ENCODE measurements at regions not wholly inside any gene's neighbourhood (a gene's known extent, or its start where the extent isn't known, plus 50 kb on each side); places are given as distances from the start of the nearest gene placed in this dataset.

DNA sequence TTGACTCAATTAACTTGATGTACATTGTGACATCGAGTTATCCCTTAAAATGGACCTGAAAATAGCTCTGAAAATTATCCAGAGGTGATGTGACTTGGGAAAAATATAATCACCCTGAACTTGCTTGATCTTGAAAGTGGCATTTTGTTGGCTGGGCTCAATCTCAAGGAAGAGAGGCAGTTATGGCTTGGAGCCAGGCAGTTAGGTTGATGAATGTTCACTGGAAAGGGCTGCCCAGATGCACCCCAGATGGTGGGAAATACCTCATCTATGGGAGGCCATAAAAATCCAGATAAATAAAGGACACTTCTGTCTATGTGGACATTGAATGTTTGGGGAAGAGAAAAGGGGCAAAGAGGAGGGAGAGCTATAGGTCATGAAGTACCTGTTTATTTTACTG, 55.7 kb upstream of the OR5AN1 start:
- no peak for DNase-seq
- TF ChIP-seq POLR2A (IDR thresholded peaks at IDR 0.05; ENCODE audit: low read length) (no peak), GATA1 (IDR thresholded peaks at IDR 0.05; ENCODE audit: low read depth, low read length) (no peak)

DNA sequence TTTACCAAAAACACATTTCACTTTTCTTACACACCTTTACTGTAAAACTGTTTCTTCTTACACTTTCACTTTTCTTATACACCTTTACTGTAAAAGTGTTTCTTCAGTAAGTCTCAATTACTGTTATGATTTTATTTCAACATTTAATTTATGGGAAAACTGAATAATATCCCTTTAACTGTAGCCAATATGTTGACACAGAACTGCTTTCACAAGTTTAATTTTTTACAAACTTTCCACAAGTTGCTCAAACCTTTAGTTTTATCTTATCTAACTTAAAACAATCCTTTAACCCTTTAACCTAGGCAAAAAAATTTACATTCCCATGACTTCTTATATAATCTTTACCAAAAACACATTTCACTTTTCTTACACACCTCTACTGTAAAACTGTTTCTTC, 63.3 kb upstream of the OR5AN1 start:
- no peak for DNase-seq
- TF ChIP-seq POLR2A (IDR thresholded peaks at IDR 0.05; ENCODE audit: low read length) (no peak), GATA1 (IDR thresholded peaks at IDR 0.05; ENCODE audit: low read depth, low read length) (no peak)

DNA sequence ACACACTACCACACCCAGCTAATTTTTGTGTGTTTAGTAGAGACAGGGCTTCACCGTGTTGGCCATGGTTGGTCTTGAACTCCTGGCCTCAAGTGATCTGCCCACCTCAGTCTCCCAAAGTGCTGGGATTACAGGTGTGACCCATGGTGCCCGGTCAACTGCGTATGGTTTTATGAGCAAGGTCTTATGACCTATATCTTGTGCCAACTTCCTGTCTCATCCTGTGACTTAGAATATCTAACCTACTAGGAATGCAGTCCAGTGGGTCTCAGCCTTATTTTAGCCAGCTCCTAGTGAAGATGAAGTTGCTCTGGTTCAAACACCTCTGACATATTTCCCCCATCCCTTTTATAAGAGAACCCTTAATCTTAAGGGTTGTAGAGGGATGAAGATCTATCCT, 66.1 kb upstream of the OR5AN1 start:
- TF ChIP-seq GATA1 (IDR thresholded peaks at IDR 0.05; ENCODE audit: low read depth, low read length) (no peak), POLR2A (IDR thresholded peaks at IDR 0.05; ENCODE audit: low read length) (no peak)
- no peak for DNase-seq

DNA sequence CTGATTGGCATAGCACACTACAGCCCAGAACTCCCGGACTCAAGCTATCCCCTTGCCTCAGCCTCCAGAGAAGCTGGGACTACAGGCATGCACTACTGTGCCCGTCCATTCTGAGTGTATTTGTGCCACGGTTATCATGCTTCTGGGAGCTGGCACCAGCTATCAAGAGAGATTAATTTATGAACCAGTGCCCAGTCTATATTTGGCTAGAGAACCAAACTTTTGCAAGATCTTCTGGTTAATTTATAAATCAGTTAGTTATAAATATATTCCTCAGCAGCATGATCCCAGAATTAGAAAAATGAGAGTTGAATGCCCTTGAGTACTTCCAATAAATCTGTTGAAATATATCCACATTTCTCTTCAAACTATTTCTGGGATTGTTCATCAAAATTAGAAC, 67.5 kb upstream of the OR5AN1 start:
- no peak for DNase-seq
- TF ChIP-seq GATA1 (IDR thresholded peaks at IDR 0.05; ENCODE audit: low read depth, low read length) = no peak
- no peak for TF ChIP-seq POLR2A (IDR thresholded peaks at IDR 0.05; ENCODE audit: low read length)

DNA sequence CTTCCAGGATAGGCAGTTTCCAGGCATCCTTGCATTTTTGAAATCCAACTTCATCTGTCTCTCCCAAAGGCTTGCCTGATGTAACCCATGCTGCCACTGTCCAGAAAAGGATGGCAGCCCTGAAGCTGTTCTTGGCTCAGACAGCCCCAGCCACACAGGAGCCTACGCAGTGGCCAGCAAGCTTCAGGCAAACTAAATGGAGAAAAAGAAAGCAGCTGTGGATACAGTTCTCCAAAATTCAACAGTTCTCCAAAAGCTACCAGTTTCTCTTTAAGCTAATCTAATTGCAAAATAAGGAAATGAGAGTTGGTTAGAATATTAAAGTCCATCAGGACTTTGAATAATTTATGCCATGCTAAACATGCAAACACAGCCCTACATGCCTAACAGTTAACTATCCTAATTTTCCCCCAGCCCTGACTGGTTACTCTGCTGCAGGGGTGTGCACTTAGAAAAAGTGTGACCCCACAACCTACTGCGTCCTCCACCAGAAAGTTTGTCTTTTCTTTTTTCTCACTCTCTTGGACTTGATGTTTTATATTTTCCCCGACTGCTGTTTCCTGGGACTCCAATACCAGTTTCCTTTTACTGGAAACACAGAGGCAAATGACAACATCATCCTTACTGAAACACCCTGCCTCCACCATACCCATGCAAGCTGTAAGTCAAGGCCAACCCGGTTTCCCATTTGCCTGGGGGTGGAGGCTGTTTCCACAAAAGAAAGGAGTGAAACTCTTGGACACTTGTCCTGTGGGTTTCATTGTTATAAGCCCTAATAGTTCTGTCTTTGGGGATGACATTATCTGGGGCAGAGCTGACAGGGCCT, 69.1 kb upstream of the OR5AN1 start:
- DNase-seq = no peak

DNA sequence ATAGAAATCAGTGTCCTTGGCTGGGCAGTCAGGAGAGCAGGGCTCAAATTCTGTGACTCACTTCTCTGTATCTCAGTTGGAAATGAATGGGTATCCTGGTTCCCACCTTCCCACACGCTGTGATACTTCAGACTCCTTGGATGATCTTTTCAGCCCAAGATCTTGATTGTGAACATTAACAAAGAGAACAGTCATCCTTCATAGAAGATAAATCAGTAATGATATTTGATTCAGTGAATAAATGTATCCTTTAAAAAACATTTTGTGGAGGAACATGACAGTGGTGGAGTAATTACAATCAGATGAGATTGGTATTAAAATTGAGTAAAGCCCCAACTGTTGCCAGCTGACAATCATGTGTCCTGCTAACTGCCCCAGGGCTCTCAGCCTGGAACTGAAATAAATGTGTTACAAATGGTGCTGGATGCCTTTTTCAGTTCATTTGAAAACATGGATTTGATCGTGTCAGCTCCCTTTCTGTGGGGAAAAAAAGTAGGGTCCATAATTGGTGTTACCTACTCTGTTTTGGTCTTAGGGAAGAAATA, 72.9 kb upstream of the OR5AN1 start:
- TF ChIP-seq POLR2A (IDR thresholded peaks at IDR 0.05; ENCODE audit: low read length) (no peak), GATA1 (IDR thresholded peaks at IDR 0.05; ENCODE audit: low read depth, low read length) (no peak)
- no peak for DNase-seq

More for the DNA sequence above, 69.1 kb upstream of the OR5AN1 start:
- TF ChIP-seq GATA1 (IDR thresholded peaks at IDR 0.05; ENCODE audit: low read depth, low read length) = no peak
- no peak for TF ChIP-seq POLR2A (IDR thresholded peaks at IDR 0.05; ENCODE audit: low read length)

DNA sequence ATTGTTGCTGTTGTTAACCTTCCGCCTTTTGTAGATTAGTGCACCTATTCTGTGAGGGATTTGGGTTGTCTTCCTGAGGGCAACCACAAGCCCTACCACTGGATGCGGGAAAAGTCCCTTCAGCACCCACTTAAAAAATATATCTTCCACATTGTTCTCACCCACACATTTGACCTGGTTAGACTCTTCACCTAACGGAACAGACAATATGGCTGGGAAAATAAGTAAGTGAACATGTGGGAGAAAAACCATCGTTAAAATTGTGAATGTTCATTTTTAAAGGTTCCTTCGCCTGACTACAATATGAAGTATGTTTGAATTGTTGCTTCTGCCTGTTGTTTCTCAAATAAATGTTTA, 72.0 kb upstream of the MPEG1 start:
- TF ChIP-seq GATA1 (IDR thresholded peaks at IDR 0.05; ENCODE audit: low read depth, low read length) (no peak), POLR2A (IDR thresholded peaks at IDR 0.05; ENCODE audit: low read length) (no peak)
- no peak for DNase-seq

DNA sequence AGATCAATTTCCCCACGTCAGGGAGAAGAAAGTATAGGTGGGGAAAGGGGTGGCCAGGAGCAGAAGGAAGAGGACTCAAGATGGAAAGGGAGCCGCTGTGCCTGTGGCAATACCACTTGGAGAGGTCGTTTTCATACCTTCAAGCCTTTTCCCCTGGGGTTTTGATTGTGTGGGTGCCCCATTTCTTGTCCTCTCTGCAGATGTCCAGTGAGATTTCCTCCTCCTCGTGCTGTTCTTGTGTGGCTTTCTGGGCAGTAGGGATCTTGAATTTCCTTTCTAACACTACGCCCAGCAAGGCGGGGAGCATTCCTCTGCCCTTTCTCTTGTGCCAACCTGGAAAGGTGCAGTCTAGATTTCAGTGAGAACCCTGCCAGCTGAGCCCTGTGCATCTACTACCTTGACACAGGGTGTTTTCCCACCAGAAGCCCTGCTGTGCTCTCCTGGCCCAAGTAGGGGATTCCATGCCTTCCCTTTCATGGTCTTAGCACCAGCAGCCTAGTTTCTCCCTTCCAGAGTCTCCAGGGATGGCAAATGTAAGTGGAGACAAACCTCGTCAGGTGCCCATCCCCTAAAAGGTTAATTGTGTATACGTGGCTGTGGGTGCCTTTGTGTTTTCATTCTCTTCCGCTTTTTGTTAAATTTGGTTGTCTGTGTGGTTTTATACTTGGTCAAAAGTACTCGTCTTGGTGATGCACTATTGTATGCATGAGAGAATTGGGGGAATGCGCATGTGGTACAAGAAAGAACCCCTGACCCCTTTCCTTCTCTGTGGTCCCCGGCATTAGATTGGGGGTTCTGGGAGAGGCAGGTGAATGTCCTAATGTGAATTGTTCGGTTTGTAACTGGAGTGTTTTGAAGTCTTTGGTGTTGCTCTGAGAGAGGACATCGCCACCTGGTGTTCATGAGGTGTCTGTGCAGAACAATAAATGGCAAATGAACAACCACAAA, 71.4 kb upstream of the MPEG1 start:
- TF ChIP-seq GATA1 (IDR thresholded peaks at IDR 0.05; ENCODE audit: low read depth, low read length) (no peak), POLR2A (IDR thresholded peaks at IDR 0.05; ENCODE audit: low read length) (no peak)
- peak; percentile 39 to 57 for DNase-seq

DNA sequence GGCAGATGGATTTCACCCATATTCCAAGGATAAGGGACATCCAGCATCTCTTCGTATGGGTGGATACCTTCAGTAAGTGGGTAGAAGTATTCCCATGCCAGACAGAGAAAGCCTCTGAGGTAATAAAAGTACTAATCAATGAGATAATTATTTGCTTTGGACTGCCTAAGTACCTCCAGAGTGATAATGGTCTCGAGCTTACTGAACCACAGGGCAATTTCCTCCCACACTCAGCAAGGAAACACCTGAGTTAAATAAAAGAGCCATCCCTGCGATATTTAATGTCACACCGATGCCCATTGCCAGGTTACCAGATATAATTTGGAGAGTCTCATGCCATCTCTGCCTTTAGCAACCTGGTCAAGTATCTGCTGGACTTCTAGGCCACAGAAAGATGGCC, 70.6 kb upstream of the MPEG1 start:
- no peak for DNase-seq
- TF ChIP-seq GATA1 (IDR thresholded peaks at IDR 0.05; ENCODE audit: low read depth, low read length) = no peak
- TF ChIP-seq POLR2A (IDR thresholded peaks at IDR 0.05; ENCODE audit: low read length) = no peak

DNA sequence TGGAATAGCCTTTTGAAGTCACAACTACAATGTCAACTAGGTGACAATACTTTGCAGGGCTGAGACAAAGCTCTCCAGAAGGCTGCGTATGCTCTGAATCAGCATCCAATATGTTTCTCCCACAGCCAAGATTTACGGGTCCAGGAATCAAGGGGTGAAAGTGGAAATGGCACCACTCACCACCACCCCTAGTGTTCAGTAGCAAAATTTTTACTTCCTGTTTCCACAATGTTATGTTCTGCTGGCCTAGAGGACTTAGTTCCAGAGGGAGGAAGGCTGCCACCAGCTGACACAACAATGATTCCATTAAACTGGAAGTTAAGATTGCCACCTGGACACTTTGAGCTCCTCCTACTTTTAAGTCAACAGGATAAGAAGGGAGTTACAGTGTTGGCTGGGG, 68.5 kb upstream of the MPEG1 start:
- no peak for DNase-seq
- TF ChIP-seq POLR2A (IDR thresholded peaks at IDR 0.05; ENCODE audit: low read length) = no peak
- no peak for TF ChIP-seq GATA1 (IDR thresholded peaks at IDR 0.05; ENCODE audit: low read depth, low read length)

DNA sequence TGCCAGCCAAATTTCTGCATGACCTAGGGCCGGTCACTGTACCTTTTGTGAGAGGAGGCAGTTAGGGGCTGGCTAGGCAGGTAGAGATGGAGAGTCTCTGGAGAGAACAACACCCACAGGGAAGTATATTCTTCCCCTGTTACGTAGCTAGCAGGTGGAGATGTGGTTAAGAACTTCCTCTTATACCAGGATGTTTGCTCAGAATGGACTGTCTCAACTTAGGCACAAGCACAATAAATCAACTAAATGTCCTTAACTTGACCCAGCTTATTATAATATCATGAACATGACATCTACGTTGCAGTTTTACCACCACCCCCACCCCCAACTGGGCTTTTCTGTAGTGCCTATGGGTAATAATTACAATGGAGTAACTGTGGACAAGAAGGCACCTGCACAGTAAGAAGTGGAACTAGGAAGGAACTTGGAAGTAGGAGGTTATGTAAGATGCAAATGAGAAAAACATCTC, 60.7 kb upstream of the MPEG1 start:
- TF ChIP-seq POLR2A (IDR thresholded peaks at IDR 0.05; ENCODE audit: low read length) (no peak), GATA1 (IDR thresholded peaks at IDR 0.05; ENCODE audit: low read depth, low read length) (no peak)
- DNase-seq = no peak

DNA sequence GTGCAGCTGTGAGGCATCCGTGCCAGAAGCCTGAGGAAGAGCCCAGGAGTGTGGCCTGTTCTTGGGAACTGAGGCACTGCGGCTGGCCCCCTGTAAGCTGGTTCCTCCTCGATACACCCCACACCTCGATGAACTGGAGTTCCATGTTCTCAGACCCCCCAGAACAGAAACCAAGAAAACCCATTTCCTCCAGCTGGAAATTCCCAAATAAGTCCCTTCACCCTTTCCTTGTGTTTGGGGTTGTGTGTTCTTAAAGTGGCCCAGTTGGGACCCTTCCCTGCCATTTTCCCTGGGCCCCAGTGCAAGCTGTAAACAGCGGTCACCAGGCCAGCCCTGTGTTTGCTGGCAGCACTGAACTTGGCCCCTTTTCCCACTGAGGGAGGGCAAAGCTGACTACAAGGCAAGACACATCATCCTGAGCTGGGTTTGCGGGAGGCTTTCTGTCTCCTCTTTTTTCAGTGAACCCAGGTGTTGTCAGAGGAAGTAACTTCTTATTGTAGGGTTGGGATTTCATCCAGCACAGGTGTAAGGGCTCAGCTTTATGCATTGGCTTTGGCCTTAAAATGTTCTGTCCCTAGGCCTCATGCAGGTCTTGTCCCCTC, 60.1 kb upstream of the MPEG1 start:
- no peak for TF ChIP-seq POLR2A (IDR thresholded peaks at IDR 0.05; ENCODE audit: low read length)
- TF ChIP-seq GATA1 (IDR thresholded peaks at IDR 0.05; ENCODE audit: low read depth, low read length) = no peak
- DNase-seq = no peak

DNA sequence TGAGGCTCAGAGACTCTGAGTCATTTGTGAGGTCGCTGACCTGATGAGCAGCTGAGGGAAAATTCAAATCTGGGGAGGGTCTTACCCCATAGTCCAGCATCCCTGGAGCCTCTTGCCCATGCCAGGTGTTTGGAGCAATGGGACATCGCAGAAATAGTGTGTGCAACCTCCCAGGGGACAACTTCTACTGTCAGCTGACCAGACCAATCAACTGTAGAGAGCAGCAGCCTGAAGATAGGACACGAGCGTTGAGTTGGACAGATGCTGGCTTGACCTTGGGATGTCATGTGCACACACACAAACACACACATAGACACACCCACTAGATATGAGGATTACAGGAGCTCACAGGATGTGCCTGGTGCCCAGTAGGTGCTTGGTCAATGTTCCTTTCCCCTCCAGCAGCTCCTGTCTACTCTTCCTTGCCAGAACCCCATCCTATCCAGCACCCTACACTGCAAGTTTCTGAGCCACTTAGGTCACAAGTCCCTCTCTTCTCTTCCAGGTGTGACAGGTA, 59.1 kb upstream of the MPEG1 start:
- no peak for TF ChIP-seq POLR2A (IDR thresholded peaks at IDR 0.05; ENCODE audit: low read length)
- TF ChIP-seq GATA1 (IDR thresholded peaks at IDR 0.05; ENCODE audit: low read depth, low read length) = no peak
- no peak for DNase-seq
